ENCODE measurements at regions not wholly inside any gene's neighbourhood (a gene's known extent, or its start where the extent isn't known, plus 50 kb on each side); places are given as distances from the start of the nearest gene placed in this dataset.

DNA sequence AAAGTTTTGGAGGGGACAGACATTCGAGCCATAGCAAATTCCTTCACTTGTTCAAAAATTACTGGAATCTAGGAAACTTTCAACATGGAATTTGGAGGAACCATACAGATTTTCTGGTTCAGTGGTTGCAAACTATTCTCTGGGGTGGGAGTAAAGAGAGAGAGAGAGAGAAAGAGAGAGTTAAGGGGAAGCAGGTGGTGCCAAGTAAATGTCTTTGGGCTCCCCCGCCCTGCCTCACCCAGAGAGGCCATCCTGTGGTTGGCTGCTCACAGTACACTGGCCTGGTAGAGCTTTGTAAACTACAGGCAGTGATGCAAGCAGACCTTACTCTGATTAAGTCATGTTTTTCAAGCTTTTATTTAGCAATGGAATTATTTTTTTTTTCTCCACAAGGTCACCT lies 82.6 kb downstream of the ADAMTS15 start:
- TF ChIP-seq CTCF (IDR thresholded peaks at IDR 0.05; ENCODE audit: insufficient read depth, low read length), result no peak
- no peak for TF ChIP-seq SPI1 (IDR thresholded peaks at IDR 0.05; ENCODE audit: borderline replicate concordance, low read depth)
- TF ChIP-seq POLR2AphosphoS5 (IDR thresholded peaks at IDR 0.05; ENCODE audit: low read depth), result no peak
- TF ChIP-seq, protein P1, sequence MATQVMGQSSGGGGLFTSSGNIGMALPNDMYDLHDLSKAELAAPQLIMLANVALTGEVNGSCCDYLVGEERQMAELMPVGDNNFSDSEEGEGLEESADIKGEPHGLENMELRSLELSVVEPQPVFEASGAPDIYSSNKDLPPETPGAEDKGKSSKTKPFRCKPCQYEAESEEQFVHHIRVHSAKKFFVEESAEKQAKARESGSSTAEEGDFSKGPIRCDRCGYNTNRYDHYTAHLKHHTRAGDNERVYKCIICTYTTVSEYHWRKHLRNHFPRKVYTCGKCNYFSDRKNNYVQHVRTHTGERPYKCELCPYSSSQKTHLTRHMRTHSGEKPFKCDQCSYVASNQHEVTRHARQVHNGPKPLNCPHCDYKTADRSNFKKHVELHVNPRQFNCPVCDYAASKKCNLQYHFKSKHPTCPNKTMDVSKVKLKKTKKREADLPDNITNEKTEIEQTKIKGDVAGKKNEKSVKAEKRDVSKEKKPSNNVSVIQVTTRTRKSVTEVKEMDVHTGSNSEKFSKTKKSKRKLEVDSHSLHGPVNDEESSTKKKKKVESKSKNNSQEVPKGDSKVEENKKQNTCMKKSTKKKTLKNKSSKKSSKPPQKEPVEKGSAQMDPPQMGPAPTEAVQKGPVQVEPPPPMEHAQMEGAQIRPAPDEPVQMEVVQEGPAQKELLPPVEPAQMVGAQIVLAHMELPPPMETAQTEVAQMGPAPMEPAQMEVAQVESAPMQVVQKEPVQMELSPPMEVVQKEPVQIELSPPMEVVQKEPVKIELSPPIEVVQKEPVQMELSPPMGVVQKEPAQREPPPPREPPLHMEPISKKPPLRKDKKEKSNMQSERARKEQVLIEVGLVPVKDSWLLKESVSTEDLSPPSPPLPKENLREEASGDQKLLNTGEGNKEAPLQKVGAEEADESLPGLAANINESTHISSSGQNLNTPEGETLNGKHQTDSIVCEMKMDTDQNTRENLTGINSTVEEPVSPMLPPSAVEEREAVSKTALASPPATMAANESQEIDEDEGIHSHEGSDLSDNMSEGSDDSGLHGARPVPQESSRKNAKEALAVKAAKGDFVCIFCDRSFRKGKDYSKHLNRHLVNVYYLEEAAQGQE (IDR thresholded peaks at IDR 0.05; ENCODE audit: insufficient replicate concordance, low read depth), result no peak
- no peak for TF ChIP-seq GABPA (IDR thresholded peaks at IDR 0.05; ENCODE audit: low read depth)
